Body of pancreas (tissue), 4 donors: ENCODE measurements at regions not wholly inside any gene's neighbourhood (a gene's known extent, or its start where the extent isn't known, plus 50 kb on each side); places are given as distances from the start of the nearest gene placed in this dataset.

Experiments used
- ATAC-seq: fragments of 150-250 bp; one replicate; pipeline ENCODE4 v1.9.1; 2016
- DNase-seq, 4 donors: peaks; one replicate each; pipeline ENCODE4 v3.0.0-alpha.2; 2019
- H3K27ac ChIP-seq, 4 donors: fragments of 200-600 bp; sonication (generic); 1 replicate in 3 of 4; 2 replicates in 1 of 4; pipeline versions ENCODE4 v1.5.1 to v1.6.1; 2016 to 2019; ENCODE audit warnings: mild to moderate bottlenecking in 1 of 4, mixed read lengths in 1 of 4, moderate library complexity in 1 of 4
- H3K27me3 ChIP-seq, 2 donors: fragments of 200-600 bp; sonication (generic); one replicate each; pipeline ENCODE4 v1.6.0; 2016; ENCODE audit warnings: mild to moderate bottlenecking in 1 of 2
- H3K36me3 ChIP-seq, 2 donors: fragments of 200-600 bp; sonication (generic); replicated peaks in 1 of 2; 2 replicates each; pipeline ENCODE4 v1.5.1; 2016; ENCODE audit warnings: low read depth in 2 of 2; ENCODE audit not compliant: insufficient read depth in 1 of 2
- H3K4me1 ChIP-seq: fragments of 200-600 bp; sonication (generic); one replicate; pipeline ENCODE4 v1.6.0; 2016
- H3K4me3 ChIP-seq, 2 donors: fragments of 200-600 bp; sonication (generic); 1 replicate in 1 of 2; 2 replicates in 1 of 2; pipeline ENCODE4 v1.5.1; 2016 to 2019
- H3K9me3 ChIP-seq, 3 donors: fragments of 200-600 bp; sonication (generic); 1 replicate in 2 of 3; 2 replicates in 1 of 3; pipeline ENCODE4 v1.5.1; 2016
- CTCF ChIP-seq, 7 experiments: fragments of 450-650 bp in 4 of 7; fragments of 200-600 bp in 3 of 7; sonication (generic) in 3 of 7; IDR thresholded peaks; one replicate each; pipeline ENCODE4 v1.5.1; 2016 to 2019; ENCODE audit warnings: antibody characterized with exemption in 7 of 7
- POLR2A ChIP-seq, 3 donors: fragments of 450-650 bp; IDR thresholded peaks; one replicate each; pipeline ENCODE4 v1.6.1; 2016; ENCODE audit warnings: antibody characterized with exemption in 3 of 3, mild to moderate bottlenecking in 2 of 3
- WGBS, 2 donors: methylation state at CpG; one replicate each; pipeline ENCODE4 v1.1.5; 2017; 5-methylcytosine and 5-hydroxymethylcytosine counted together
- intact Hi-C: fragments of 100-400 bp; cut with DNase I; formaldehyde crosslinking; loops from one replicate; pipeline ENCODE4 v1.15.1; 2023

GRCh38 chr15:35752134-35752466 lies 206.1 kb upstream of the DPH6 start:
- 71 to 72% methylated on average over 5 of the region's 5 CpGs for WGBS, 2 donors
- TF ChIP-seq POLR2A (IDR thresholded peaks at IDR 0.05) (no peak), CTCF (IDR thresholded peaks at IDR 0.05) (no peak)
- no peaks in the 10 kb centered on the region for H3K36me3 ChIP-seq
- DNase-seq (no peak), ATAC-seq (no peak)
- no peak overlapping the region for H3K4me3 ChIP-seq
- H3K27me3 ChIP-seq = no peaks in the 10 kb centered on the region
- peaks cover 7% of the 10 kb centered on the region for H3K4me1 ChIP-seq
- no peak overlapping the region for H3K27ac ChIP-seq
- H3K9me3 ChIP-seq = no peaks in the 10 kb centered on the region
- intact Hi-C loops = no loop called here

DNA sequence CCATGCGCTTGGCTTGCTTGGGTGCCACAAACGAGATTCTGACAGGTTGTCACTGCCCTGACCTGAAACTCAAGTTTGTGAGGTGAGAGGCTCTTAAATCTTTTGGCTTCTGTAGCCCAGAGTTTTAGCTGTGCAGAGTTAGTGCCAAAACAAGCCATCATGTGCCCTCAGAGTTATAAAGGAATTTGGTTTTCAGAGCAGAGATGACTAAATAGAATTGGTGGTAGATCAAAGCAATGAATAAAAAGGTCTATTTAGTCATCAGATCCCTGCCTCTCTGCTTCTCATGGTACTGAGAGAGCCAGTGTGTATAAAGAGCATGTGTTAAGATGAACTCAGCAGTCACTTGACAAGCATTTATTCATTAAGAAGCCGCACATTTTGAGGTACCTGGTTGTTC lies 207.5 kb upstream of the DPH6 start:
- no peaks in the 10 kb centered on the region for H3K36me3 ChIP-seq
- no peak for ATAC-seq
- H3K4me3 ChIP-seq = no peak overlapping the region
- no peak overlapping the region for H3K27ac ChIP-seq
- WGBS, 2 donors = 63 to 67% methylated on average over 3 of the region's 3 CpGs
- TF ChIP-seq POLR2A (IDR thresholded peaks at IDR 0.05) (no peak), CTCF (IDR thresholded peaks at IDR 0.05) (no peak)
- intact Hi-C loops = no loop called here
- no peaks in the 10 kb centered on the region for H3K9me3 ChIP-seq
- no peaks in the 10 kb centered on the region for H3K27me3 ChIP-seq
- peaks cover 7% of the 10 kb centered on the region for H3K4me1 ChIP-seq
- DNase-seq = no peak

DNA sequence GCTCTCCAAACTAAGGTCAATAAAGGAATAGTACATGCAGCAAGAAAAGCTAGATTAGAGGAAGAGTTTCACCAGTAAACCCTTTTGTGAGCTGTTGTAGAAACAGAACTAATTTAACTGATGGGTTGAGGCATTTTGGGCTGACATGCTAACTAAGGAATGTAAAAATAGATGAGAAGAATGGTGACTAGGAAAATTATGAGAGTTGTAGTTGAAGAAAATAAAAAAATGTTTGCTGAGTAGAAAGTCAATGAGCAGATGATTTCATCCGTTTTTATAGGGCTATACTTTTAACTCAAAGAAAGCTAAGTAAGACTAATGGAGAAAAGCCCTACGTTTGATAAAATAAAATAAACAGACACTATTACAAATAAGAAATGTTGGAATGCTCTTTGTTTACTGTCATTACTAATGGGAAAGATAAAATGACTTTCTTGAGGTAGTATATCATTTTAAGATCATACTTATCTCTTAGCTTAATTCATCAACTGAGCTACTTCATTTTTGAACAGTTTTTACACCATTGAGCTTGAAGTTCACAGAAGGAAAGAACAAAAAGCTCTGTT lies 209.4 kb upstream of the DPH6 start:
- Histone ChIP-seq H3K9me3 (no peaks in the 10 kb centered on the region), H3K4me1 (peaks cover 7% of the 10 kb centered on the region), H3K27me3 (no peaks in the 10 kb centered on the region), H3K4me3 (no peak overlapping the region), H3K27ac (no peak overlapping the region), H3K36me3 (no peaks in the 10 kb centered on the region)
- DNase-seq = no peak
- intact Hi-C loops = no loop called here
- no peak for TF ChIP-seq POLR2A (IDR thresholded peaks at IDR 0.05)
- no peak for TF ChIP-seq CTCF (IDR thresholded peaks at IDR 0.05)
- WGBS, 2 donors = 51 to 59% methylated on average over 2 of the region's 2 CpGs
- no peak for ATAC-seq

DNA sequence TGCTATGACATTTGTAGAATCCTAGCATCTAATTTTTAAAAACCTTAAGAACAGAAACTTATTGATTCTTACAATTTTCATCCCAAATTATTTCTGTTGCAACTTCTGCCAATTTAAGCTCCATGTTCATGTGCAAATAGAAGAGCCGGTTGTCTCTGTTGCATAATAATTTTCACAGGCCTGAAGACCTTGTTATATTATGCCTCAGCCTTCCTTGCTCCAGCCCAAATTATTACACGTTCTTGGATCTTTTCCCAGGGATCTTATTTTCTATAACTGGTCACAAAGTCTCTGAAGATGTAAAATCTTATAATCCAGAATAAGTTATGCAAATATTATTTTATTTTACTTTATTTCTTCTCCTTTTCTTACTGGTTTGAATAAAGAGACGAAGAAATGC lies 210.7 kb upstream of the DPH6 start:
- no peaks in the 10 kb centered on the region for H3K36me3 ChIP-seq
- H3K4me3 ChIP-seq = no peak overlapping the region
- H3K27ac ChIP-seq = no peak overlapping the region
- no peak for DNase-seq
- no peak for ATAC-seq
- TF ChIP-seq CTCF (IDR thresholded peaks at IDR 0.05) (no peak), POLR2A (IDR thresholded peaks at IDR 0.05) (no peak)
- intact Hi-C loops = no loop called here
- no peaks in the 10 kb centered on the region for H3K9me3 ChIP-seq
- H3K4me1 ChIP-seq = peaks cover 3% of the 10 kb centered on the region
- WGBS, 2 donors = 66 to 68% methylated on average over 3 of the region's 3 CpGs
- no peaks in the 10 kb centered on the region for H3K27me3 ChIP-seq

GRCh38 chr15:35757361-35757760 lies 211.4 kb upstream of the DPH6 start:
- WGBS, 2 donors = 83 to 91% methylated on average over 2 of the region's 2 CpGs
- Histone ChIP-seq H3K27me3 (no peaks in the 10 kb centered on the region), H3K4me1 (no peaks in the 10 kb centered on the region), H3K4me3 (no peak overlapping the region), H3K9me3 (no peaks in the 10 kb centered on the region), H3K27ac (no peak overlapping the region), H3K36me3 (no peaks in the 10 kb centered on the region)
- TF ChIP-seq POLR2A (IDR thresholded peaks at IDR 0.05) = no peak
- TF ChIP-seq CTCF (IDR thresholded peaks at IDR 0.05) = no peak
- intact Hi-C loops = no loop called here
- no peak for DNase-seq
- ATAC-seq = no peak
